HL-60 (cell line): ENCODE measurements at regions not wholly inside any gene's neighbourhood (a gene's known extent, or its start where the extent isn't known, plus 50 kb on each side); places are given as distances from the start of the nearest gene placed in this dataset.

Source experiments
- DNase-seq, 2 experiments: peaks; one replicate each; pipeline ENCODE4 v3.0.0-alpha.2; 2010 to 2020; ENCODE audit warnings: low read depth in 1 of 2, low spot score in 1 of 2
- H3K27ac ChIP-seq: fragments of 250-450 bp; sonication (Bioruptor Pico); replicated peaks from 2 replicates; pipeline ENCODE4 v1.5.1; 2020; ENCODE audit warnings: mild to moderate bottlenecking, moderate library complexity
- H3K27me3 ChIP-seq: fragments of 250-450 bp; sonication (Bioruptor Pico); 2 replicates; pipeline ENCODE4 v1.5.1; 2021; ENCODE audit warnings: mild to moderate bottlenecking, moderate library complexity; ENCODE audit not compliant: insufficient read depth, poor library complexity, severe bottlenecking
- H3K4me3 ChIP-seq: replicated peaks from 2 replicates; pipeline ENCODE4 v1.5.1; 2011; ENCODE audit warnings: mild to moderate bottlenecking, control low read depth, low read length; ENCODE audit not compliant: insufficient read depth
- CTCF ChIP-seq: IDR thresholded peaks from one replicate; pipeline ENCODE4 v1.5.1; 2011; ENCODE audit warnings: low read length, control low read depth, inconsistent platforms; ENCODE audit not compliant: insufficient read depth
- GABPA ChIP-seq: IDR thresholded peaks from 2 replicates; pipeline ENCODE4 v1.6.1; 2012; ENCODE audit warnings: low read depth
- POLR2AphosphoS5 ChIP-seq: IDR thresholded peaks from 2 replicates; pipeline ENCODE4 v1.6.1; 2012; ENCODE audit warnings: low read depth
- REST ChIP-seq: IDR thresholded peaks from 2 replicates; pipeline ENCODE4 v1.6.1; 2012; ENCODE audit warnings: low read depth; ENCODE audit not compliant: insufficient replicate concordance
- SPI1 ChIP-seq: IDR thresholded peaks from 2 replicates; pipeline ENCODE4 v1.6.1; 2012; ENCODE audit warnings: low read depth, mild to moderate bottlenecking, borderline replicate concordance

- Histone ChIP-seq H3K4me3 (no peak overlapping the region), H3K27ac (no peak overlapping the region), H3K27me3 (no peaks in the 10 kb centered on the region)
- no peak for DNase-seq
- TF ChIP-seq SPI1, result no peak
- TF ChIP-seq CTCF, result no peak
- no peak for TF ChIP-seq POLR2AphosphoS5
- TF ChIP-seq GABPA, result no peak
- no peak for TF ChIP-seq REST
These were observed 227.0 kb downstream of the ZNF608 start for GRCh38 chr5:124519396-124519795.

- H3K4me3 ChIP-seq, result no peak overlapping the region
- H3K27ac ChIP-seq, result no peak overlapping the region
- no peak for DNase-seq
- TF ChIP-seq CTCF (no peak), GABPA (no peak), POLR2AphosphoS5 (no peak), SPI1 (no peak), REST (no peak)
- no peaks in the 10 kb centered on the region for H3K27me3 ChIP-seq
These were observed 229.9 kb downstream of the ZNF608 start for GRCh38 chr5:124516567-124516966.

- no peak overlapping the region for H3K27ac ChIP-seq
- TF ChIP-seq GABPA (no peak), SPI1 (no peak), REST (no peak), POLR2AphosphoS5 (no peak), CTCF (no peak)
- no peak for DNase-seq
- no peaks in the 10 kb centered on the region for H3K27me3 ChIP-seq
- H3K4me3 ChIP-seq, result no peak overlapping the region
These were observed 230.8 kb downstream of the ZNF608 start for GRCh38 chr5:124515497-124516245.
